ENCODE measurements at regions not wholly inside any gene's neighbourhood (a gene's known extent, or its start where the extent isn't known, plus 50 kb on each side); places are given as distances from the start of the nearest gene placed in this dataset.
"Not testable (repeated sequence)": the region's sequence is repeated elsewhere in the genome, so short reads cannot be mapped to it uniquely, and the experiment has no call there.

DNA sequence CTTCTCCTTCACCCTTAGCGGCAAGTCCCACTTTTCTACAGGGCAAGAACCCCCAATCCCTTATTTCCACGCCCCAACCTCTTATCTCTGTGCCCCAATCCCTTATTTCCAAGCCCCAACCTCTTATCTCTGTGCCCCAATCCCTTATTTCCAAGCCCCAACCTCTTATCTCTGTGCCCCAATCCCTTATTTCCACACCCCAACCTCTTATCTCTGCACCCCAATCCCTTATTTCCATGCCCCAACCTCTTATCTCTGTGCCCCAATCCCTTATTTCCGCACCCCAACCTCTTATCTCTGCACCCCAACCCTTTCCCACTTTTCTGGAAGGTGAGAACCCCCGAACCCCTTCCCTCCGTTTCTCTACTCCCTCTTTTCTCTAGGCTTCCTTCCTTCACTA is 116.1 kb upstream of the GJE1 start:
- not testable (repeated sequence) for DNase-seq

DNA sequence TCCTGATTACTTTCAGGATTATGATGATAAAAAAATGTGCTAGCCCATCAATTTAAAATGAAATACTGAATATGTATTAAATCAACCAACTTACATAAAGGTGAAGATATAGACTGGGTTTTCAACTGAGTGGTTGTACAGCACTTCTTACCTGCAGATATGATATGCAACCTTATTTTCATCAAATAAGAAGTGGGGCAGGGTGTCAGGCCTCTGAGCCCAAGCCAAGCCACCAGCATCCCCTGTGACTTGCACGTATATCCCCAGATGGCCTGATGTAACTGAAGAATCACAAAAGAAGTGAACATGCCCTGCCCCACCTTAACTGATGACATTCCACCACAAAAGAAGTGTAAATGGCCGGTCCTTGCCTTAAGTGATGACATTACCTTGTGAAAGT is 117.3 kb upstream of the GJE1 start:
- not testable (repeated sequence) for DNase-seq

DNA sequence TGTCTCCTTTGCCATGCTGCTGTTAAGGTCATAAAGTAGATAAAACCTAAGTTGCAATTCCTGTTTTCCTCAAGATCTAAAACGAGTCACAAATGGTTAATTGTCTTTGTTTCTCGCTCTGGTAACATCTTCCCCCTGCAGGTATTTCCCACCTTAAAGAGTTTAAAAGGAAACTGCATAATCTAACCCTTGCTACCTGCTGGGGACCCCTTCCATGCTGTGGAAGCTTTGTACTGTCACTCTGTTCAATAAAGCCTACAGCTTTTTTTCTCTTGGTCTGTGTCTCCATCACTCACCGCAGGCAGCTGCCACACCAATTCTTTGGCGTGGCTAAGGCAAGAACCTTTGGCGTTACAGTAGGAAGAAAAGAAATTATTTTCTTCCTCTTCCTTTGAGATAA is 117.7 kb upstream of the GJE1 start:
- DNase-seq = no peak

DNA sequence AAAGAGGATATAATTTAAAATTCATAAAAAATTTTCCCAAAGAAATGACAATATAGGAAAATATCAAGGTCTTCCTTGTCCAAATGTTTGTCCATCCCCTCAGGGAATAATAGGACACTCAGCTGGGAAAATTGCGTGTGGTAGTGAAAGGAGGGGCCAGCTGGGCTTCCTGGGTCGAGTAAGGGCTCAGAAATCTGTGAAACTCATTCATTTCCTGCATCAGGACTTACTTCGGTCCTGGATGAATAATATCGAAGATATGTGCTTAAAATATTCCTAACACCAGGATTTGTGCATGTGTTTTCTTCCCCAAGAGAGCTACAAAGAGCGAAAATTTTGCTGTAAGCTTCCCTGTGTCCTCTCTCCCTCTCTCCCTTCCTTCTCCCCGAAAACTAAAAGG is 118.2 kb upstream of the GJE1 start:
- no peak for DNase-seq

DNA sequence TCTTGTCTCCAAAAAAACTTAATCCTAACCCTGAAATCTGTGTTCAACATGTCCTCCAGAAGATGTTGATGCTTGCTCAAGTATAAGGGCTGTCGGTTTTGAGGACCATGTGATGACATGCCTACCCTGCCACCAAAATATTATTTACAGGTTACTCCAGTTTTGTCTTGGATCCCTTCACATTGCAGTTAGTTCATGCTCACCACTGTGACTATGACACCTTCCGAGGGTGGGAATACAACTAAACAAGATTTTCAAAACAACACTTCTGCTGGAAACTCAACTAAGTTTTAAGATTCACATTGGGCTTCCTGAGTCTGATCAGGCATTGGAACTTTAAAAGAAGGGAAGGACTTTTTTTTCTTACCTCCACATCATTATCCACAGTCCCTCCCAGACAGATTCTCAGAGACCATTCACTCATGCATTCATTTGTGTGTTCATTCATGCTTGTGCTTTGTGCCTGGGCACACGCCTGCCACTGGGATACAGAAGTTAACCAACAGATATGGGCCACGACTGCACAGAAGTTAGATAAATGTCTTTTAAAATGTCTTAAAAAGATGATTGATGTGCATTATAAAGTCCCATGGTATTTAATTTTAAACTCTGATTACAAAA is 118.7 kb upstream of the GJE1 start:
- no peak for DNase-seq

DNA sequence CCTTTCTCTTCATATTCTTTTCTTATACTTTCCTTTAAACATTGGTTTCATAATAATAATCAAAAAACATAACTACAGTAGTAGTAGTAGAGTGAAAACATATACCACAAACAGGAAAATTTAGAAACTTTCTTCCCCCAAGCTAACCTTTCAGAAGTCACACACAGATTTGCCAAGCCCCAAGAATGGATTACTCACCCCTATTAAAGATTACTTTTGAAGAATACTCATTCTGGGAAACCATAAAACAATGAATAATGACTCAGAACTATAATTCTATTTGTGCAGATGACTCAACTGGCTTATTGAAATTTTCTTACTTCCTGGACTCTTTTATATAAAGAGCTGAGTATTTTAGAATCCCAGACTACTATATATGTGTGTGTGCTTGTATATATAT is 119.4 kb upstream of the GJE1 start:
- no peak for DNase-seq

DNA sequence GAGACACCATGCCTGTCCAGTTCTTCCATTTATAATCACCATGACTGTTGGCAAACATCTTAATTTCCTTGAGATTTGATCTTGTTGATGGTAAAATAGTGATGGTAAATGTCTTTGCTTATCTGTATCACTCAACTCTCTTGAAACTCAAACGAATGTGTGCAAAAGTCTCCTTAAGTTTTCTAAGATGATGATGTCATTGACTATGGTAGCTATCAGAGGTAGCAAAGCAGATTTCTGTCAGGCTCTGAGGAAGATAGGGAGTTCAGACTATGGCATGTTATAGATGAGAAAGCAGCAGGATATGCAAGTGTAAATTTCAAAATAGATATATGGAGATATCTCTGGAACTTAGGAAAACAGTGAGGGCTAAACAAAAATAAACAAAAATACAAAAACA is 121.0 kb upstream of the GJE1 start:
- DNase-seq = no peak

DNA sequence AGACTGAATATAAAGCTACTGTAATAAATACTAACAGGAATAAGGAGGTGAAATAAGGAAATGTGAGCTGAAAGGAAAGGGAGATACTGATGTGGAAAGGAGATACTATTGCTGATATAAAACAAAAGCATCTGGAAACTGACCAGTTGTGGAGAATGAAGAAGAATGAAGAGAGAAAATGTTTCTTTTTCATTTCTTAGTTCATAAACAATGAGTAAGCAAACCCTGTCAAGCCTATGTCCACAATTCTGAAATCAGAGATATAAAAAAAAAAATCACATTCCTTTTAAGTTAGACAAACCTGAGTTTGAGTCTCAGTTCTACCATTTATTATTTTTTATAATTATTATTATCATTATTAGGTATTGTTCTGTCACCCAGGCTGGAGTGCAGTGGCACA is 121.6 kb upstream of the GJE1 start:
- DNase-seq = no peak

DNA sequence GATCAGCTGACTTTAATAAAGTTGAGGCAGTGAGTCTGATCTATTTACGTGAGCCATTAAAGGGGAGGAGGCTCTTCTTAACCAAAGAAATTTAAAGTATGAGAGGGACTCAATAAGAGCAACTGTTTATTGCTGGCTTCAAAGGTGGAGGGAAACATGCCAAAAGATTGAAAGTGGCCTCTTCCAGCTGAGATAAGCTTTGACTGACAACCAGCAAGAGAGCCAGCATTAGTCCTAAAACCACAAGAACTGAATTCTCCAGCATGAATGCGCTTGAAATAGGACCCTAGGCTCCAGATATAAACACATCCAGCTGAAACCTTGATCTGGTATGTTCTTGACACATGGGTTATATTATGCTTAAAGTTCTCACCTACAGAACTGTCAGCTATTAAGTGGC is 123.1 kb upstream of the GJE1 start:
- no peak for DNase-seq

DNA sequence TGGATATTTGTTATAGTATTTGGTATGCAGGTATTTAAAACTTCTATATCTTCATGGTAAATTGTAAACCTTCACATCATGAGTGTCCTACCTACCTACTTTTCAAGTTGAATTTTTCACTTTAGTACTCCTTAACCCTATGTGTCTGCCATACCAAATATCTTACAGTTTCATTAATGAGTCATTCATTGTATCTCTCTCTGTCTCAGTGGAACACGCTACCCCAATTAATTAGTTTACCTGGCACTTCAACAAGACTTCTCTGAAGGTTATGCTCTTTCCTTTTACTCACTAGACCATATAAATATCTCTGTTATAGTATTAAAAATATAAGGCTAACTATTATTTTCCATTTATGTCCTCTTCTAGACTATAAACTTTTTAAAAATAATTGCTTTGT is 123.9 kb upstream of the GJE1 start:
- no peak for DNase-seq

DNA sequence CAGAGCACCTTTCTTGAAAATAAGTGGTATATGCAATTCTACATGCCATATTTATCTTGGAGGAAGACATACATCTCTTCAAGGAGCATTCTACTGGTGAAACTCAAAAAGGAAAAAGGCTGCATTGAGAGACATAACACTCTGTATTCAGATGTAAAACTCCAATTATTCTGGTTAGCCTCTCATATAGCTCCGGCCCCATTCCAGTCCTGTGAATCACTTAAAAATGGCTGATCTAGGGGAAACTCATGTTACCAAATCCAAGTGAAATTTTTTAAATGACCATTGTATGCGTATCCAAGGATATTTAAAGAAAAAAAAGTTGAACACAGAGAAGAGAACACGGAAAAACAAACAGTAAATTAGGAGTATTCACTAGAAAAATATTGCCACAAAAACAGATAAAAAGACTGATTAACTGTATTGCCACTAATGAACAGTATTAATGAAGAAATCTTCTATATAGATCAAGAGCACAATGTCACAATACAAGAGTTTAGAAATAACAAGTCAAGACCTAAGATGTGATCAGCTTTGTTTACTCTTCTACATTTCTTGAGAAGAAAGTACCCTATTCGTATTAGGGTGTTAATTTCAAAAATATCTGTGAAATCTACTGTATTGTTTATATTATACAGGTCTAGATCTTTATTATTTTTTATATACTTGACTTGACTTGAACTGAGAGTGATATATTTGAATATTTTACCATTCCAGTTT is 124.5 kb upstream of the GJE1 start:
- no peak for DNase-seq

DNA sequence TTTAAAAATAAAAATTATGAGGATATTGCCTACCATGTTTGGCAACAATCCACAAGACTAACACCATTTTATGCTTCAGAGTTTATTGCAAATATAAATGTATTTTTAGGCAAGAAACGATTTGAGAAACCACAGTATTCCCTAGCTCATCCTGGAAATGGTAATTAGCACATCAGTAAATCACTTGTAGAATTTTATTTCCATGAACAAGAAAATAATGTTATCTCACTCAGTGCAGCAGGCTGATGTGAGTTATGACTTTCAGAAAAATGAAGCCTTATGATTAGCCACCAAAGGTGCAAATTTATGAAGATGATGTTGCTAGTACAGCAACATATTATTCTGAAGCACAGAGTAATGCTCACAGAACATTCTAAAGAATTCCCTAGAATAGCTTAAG is 127.7 kb upstream of the GJE1 start:
- DNase-seq = no peak

DNA sequence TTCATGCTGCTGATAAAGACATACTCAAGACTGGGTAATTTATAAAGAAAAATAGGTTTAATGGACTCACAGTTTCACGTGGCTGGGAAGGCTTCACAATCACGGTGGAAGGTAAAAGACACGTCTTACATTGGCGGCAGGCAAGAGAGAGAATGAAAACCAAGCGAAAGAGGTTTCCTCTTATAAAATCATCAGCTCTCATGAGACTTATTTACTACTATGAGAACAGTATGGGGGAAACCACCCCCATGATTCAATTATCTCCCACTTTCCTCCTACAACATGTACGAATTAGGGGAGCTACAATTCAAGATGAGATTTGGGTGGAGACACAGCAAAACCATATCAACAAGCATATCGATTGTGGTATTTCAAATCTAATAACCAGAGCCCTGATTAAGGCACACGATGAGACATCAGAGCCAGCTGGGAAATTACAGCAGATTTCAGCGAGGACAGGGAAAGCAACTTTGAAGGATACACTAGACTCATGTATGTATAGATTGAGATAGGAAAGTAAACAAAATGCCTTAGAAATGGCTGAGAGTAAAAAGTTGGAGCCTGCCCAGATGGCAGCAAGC is 129.8 kb upstream of the GJE1 start:
- DNase-seq = no peak

DNA sequence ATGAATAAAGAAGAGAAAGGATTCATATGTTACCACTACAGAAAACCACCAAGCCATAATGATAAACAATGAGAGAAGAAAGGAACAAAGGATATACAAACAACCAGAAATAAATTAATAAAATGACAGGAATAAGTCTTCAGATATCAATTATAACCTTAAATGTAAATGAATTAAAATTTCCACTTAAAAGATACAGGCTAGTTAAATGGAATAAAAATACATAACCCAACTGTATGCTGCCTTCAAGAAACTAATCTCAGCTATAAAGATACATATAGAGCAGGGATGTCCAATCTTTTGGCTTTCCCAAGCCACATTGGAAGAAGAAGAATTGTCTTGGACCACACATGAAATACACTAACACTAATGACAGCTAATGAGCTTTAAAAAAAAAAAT is 135.9 kb upstream of the GJE1 start:
- no peak for DNase-seq

DNA sequence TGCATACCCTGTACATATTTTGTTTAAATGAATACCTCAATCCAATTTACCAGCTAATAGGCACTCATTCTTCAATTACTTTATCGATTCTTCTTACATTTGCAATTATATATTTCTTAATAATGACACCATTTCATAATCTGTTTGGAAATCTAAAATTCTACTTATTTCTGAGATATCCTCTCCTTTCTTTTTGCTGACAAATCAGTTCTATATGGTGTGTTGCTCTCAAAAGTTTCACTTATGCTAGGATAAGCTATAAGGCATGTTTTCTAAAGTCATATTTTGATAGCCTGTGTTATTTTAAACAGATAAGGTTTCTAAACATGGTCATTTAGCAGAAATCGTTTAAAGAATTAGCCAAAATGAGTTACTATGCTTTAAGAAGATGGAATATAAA is 140.6 kb upstream of the GJE1 start:
- DNase-seq = no peak

DNA sequence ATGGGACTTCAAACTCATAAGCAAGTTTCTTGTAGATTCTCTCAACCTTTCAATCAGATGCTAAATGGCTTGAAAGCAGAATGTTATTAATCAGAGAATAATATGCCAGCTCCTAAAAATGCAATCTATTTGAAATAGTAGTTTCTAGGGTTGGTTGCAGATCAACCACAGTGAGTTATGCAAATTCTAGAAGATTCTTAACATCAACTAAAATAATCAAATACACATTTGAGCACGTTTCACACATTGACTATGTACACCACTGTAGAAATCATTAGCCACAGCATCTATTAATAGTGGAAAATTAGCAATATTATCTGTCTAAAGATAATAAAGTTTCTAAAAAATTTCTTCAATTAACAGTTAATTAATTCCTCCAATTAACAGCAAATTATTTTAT is 141.9 kb upstream of the GJE1 start:
- DNase-seq = no peak

DNA sequence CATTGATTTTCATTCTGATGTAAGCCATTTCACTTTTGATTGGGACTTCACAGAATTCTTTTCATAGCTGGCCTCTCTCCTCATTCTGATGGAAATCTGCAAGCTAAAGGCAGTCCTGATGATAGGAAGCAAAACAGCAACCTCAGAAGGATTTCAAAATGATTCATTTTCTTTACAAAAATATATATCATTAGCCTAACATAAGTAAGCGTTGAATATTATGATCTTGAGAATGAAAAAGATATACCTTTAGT is 143.1 kb upstream of the GJE1 start:
- DNase-seq = no peak

DNA sequence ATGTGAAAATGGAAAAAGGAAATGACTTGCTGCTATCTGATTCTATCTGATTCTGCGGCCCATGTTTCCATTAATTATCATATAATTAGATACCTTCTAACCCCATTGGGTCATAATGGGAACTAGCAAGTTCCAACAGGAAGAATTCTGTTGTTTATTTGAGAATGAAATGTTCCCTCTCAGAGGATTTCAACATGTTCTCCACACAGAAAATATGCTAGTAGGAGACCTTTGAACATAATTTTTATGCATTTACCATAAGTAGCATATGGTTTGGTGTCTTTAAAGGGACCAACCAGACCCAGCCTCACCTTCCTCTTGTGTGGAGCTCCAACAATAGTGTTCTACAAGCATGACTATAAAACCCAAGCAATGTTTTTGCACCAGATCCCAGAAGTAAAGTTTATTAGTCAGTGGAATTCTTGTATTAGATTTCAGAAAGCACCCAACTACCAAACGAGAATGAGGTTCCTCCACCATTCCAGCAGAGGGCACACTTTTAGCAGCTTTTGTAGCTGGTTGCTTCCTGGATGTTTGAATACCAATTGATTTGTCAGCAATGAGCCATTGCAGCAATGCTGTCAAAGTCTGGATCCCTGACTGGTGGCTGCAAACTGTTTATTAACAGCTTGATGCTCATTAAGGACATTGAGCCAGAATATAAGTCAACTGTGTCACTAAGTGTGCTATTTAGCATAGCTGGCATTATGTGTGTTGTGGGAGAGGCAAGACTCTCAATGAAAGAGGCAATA is 143.6 kb upstream of the GJE1 start:
- peak; percentile 3 for DNase-seq

DNA sequence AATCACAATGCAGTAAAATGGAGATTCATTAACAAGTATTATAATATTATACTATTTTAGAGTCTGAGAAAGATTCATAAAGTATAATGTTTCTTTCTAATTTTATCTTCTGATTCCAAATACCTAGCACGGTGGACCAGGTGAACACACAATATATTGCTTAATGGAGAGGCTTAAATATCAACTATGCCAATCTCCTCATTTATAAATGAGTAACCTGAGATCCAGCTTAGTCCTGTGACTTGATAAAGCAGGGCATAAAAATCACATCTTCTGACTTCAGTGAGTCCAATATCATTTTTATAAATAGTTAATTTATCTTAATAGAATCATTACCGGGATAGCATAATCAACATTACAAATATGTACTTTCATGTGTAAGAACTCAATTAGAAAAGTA is 144.4 kb upstream of the GJE1 start:
- DNase-seq = no peak

DNA sequence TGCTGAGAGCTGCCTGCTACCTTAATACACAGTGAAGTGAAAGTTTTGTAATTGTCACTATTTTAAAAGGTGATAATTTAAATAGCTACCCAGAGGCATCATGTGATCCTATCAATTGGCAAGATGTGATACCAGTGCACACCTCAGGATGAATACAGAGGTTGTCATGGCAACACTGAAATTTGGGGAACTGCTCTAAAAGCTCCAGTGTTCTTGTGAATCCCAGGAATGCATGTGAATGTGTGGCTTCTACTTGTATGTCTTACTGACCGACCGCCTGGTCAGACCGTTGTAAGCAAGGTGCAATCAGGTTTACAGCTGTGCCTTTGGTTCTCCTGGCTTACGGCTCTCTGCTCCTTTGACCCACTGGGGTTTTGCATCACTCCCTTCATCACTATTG is 146.3 kb upstream of the GJE1 start:
- no peak for DNase-seq

DNA sequence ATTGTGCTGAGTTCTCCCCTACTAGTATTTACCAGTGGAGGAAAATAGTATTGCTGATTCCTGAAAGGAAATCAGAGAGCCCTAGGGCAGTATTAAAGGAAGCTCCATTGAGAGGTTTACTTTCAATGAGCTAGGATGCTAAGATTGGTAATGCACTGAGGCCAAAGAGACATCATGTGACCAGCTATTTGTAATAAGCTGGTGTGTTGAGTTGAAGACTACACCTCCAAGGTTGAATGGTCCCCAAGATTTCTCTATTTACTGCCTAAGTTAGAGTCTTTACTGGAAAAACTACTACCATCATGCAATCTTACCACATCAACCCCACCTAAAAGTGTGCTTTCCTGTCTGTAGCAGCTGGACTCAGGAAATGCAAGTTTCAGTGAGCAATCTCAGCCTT is 151.5 kb upstream of the GJE1 start:
- no peak for DNase-seq

DNA sequence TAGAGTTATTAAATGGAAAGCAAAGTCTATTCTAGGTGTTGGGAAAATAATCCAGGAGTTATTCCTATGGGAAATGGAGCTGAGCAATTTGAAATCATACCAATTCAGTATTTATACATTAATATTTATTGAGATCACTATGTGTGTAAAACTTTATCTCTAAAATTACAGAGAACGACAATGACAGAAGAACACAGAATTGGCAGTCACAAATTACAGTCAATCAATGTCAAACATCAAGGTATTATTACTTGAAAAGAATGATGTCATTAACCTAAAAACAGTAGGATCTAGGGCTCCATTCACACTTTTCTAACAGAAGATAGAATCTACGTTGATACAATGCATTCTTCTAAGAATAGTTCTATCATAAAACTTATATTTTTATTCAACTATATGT is 154.9 kb upstream of the GJE1 start:
- DNase-seq = no peak

DNA sequence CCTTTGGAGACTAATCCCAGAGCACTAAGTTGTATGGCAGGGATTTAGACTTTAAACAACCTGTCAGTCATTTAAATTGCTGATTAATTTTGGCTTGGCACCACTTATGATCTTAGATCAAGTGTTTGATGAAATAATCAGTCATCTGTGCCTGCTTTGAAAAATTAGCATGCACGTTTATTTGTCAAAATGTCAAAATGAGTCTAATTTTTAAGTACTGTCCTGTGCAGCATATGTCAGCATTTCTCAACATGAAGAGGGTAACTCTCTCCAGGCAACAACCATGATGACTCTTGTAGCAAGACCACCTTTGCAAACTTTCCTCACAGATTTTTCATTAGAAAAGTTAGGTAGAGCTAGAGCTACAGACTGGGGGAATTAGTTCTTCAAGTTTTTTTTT is 155.7 kb upstream of the GJE1 start:
- DNase-seq = no peak

DNA sequence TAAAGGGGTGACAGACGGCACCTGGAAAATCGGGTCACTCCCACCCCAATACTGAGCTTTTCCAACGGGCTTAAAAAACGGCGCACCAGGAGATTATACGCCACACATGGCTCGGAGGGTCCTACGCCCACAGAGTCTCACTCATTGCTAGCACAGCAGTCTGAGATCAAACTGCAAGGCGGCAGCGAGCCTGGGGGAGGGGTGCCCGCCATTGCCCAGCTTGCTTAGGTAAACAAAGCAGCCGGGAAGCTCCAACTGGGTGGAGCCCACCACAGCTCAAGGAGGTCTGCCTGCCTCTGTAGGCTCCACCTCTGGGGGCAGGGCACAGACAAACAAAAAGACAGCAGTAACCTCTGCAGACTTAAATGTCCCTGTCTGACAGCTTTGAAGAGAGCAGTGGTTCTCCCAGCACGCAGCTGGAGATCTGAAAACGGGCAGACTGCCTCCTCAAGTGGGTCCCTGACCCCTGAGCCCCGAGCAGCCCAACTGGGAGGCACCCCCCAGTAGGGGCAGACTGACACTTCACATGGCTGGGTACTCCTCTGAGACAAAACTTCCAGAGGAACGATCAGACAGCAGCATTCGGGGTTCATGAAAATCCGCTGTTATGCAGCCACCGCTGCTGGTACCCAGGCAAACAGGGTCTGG is 162.8 kb upstream of the GJE1 start:
- DNase-seq = not testable (repeated sequence)

Measured in midbrain (tissue), 1 donor.